ENCODE measurements at regions not wholly inside any gene's neighbourhood (a gene's known extent, or its start where the extent isn't known, plus 50 kb on each side); places are given as distances from the start of the nearest gene placed in this dataset.

DNA sequence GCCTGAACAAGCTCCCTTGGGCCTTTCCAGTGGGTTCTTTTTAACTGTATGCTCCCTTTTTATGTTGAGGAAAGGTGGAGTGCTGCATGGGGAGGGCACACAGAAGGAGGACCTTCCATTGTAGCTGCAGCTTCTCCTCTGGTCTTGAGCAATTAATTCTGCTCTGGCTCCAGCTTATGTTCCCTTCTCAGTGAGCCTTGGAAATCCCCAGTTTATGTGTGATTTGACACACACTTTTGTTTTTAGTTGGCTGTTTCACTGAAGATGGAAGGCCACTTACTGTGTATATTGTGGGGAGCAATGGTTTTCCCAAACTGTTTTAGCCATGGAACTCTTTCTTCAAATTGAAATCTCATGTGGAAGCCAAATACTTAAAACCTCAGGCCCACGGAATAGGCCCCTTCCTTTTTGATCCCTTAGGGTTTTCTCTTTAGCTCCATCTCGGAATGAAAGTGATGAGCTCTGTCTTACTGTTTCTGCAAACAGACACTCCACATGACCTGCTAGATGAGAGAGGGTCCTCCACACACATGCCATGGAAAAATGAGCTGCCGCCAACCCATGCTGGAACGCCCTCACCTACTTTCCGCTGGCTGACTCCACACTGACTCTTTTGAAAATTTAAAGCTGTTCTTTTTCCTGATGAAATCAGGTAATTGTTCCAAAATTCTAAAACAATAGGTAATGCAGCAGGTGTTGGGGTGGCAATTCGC lies 280.9 kb upstream of the SIX2 start:
- no peak for TF ChIP-seq GATA3 (IDR thresholded peaks at IDR 0.05; ENCODE audit: borderline replicate concordance)
- no peak for TF ChIP-seq RNF2 (IDR thresholded peaks at IDR 0.05; ENCODE audit: borderline replicate concordance, low read depth)
- no peak for TF ChIP-seq HEYL (CRISPR knock-in tag; IDR thresholded peaks at IDR 0.05)
- no peak for TF ChIP-seq CHD4 (IDR thresholded peaks at IDR 0.05; ENCODE audit: borderline replicate concordance)
- TF ChIP-seq HOXA7 (CRISPR knock-in tag; IDR thresholded peaks at IDR 0.05), result no peak
- no peak for TF ChIP-seq CHD2 (IDR thresholded peaks at IDR 0.05; ENCODE audit: low read length, partially characterized antibody)
- no peak for TF ChIP-seq NFE2L2 (conservative IDR thresholded peaks at IDR 0.05; ENCODE audit: low read length)
- no peak for TF ChIP-seq TFCP2L1 (CRISPR knock-in tag; IDR thresholded peaks at IDR 0.05)
- no peak for TF ChIP-seq JUNB (IDR thresholded peaks at IDR 0.05)
- TF ChIP-seq CBX2 (IDR thresholded peaks at IDR 0.05; ENCODE audit: borderline replicate concordance, low read depth), result no peak
- TF ChIP-seq, protein P1, sequence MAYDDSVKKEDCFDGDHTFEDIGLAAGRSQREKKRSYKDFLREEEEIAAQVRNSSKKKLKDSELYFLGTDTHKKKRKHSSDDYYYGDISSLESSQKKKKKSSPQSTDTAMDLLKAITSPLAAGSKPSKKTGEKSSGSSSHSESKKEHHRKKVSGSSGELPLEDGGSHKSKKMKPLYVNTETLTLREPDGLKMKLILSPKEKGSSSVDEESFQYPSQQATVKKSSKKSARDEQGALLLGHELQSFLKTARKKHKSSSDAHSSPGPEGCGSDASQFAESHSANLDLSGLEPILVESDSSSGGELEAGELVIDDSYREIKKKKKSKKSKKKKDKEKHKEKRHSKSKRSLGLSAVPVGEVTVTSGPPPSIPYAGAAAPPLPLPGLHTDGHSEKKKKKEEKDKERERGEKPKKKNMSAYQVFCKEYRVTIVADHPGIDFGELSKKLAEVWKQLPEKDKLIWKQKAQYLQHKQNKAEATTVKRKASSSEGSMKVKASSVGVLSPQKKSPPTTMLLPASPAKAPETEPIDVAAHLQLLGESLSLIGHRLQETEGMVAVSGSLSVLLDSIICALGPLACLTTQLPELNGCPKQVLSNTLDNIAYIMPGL (CRISPR knock-in tag; IDR thresholded peaks at IDR 0.05; ENCODE audit: borderline replicate concordance), result no peak
- ChIA-PET POLR2A (no interaction called here), CTCF (interaction anchor here (0.9 to 1.0 kb wide), 2 partner anchors 14 to 56 kb away, joined by 3 read pairs; no protein-coding TSS in a partner anchor)
- no peak overlapping the region for H3K27ac ChIP-seq
- DNase-seq (ENCODE audit: low read depth in 1 of 2, low spot score in 1 of 2), result no peak
- ATAC-seq, result no peak
- H3K9me3 ChIP-seq, result no peaks in the 10 kb centered on the region
- FAIRE-seq, result no peak
- H3K4me2 ChIP-seq, result no peak overlapping the region
- WGBS (ENCODE audit: missing lambda C conversion rate), result 80% methylated on average over 6 of the region's 6 CpGs
- H3K4me3 ChIP-seq, result no peak overlapping the region
- no peaks in the 10 kb centered on the region for H3K4me1 ChIP-seq

DNA sequence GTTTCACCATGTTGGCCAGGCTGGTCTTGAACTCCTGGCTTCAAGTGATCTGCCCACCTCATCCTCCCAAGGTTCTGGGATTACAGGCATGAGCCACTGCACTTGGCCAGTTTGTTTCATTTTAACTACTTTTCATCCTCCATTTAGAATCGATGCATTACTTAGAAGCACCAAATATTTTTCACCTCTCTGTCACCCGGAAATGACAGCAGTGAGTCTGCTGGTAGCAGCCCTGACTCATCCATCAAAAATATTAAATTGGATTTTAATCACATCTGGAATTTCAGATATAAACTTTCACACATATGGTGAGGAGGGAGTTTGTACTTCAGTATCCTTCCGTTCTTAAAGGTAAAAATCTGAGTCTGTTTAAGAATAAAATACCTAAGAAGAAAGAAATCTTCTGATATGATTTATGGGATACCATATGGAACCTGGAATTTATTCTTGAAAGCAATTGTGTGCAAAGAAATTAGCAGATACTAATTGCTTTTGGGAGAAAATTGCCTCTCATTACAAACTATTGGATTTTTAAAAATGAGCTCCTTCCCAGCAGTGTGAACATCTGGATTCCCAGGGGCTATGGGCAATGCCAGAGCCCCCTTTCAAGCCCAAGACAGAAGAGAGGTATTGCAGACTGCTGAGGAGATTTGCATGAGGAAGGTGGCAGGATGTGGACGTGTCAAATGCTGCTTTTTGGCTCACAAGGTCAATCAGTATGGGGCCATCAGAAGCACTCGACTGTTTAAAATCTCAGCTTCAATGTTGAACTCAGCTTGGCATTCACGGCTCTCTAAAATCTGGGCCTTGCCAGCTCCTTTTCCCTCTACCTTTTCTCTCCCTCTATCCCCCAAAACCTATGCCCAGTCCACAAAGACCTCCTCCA lies 279.5 kb upstream of the SIX2 start:
- ATAC-seq (no peak), FAIRE-seq (no peak), DNase-seq (ENCODE audit: low read depth in 1 of 2, low spot score in 1 of 2) (no peak)
- Histone ChIP-seq H3K4me3 (no peak overlapping the region), H3K4me2 (no peak overlapping the region), H3K9me3 (no peaks in the 10 kb centered on the region), H3K27ac (no peak overlapping the region), H3K4me1 (peaks cover 4% of the 10 kb centered on the region; the same call in 1 of the 3 replicates)
- 65% methylated on average over 6 of the region's 6 CpGs for WGBS (ENCODE audit: missing lambda C conversion rate)
- POLR2A ChIA-PET, result no interaction called here
- CTCF ChIA-PET, result interaction anchor here (0.8 to 1.4 kb wide), 3 partner anchors 10 to 42 kb away, joined by 3 to 4 read pairs (median 3); no protein-coding TSS in a partner anchor
- no peak for TF ChIP-seq NR3C1 (IDR thresholded peaks at IDR 0.05)
- TF ChIP-seq EHF (CRISPR knock-in tag; IDR thresholded peaks at IDR 0.05), result no peak
- no peak for TF ChIP-seq FOSB (CRISPR knock-in tag; IDR thresholded peaks at IDR 0.05)
- TF ChIP-seq, protein P2, sequence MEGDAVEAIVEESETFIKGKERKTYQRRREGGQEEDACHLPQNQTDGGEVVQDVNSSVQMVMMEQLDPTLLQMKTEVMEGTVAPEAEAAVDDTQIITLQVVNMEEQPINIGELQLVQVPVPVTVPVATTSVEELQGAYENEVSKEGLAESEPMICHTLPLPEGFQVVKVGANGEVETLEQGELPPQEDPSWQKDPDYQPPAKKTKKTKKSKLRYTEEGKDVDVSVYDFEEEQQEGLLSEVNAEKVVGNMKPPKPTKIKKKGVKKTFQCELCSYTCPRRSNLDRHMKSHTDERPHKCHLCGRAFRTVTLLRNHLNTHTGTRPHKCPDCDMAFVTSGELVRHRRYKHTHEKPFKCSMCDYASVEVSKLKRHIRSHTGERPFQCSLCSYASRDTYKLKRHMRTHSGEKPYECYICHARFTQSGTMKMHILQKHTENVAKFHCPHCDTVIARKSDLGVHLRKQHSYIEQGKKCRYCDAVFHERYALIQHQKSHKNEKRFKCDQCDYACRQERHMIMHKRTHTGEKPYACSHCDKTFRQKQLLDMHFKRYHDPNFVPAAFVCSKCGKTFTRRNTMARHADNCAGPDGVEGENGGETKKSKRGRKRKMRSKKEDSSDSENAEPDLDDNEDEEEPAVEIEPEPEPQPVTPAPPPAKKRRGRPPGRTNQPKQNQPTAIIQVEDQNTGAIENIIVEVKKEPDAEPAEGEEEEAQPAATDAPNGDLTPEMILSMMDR (IDR thresholded peaks at IDR 0.05), result no peak
- TF ChIP-seq NPAS2 (CRISPR knock-in tag; IDR thresholded peaks at IDR 0.05; ENCODE audit: borderline replicate concordance), result no peak
- TF ChIP-seq SMC3 (IDR thresholded peaks at IDR 0.05), result no peak
- TF ChIP-seq RFX5 (IDR thresholded peaks at IDR 0.05), result no peak
- no peak for TF ChIP-seq TP53 (CRISPR knock-in tag; IDR thresholded peaks at IDR 0.05)
- TF ChIP-seq HEYL (CRISPR knock-in tag; IDR thresholded peaks at IDR 0.05), result no peak
- TF ChIP-seq RAD21 (conservative IDR thresholded peaks at IDR 0.05 in 1 of 2, IDR thresholded peaks at IDR 0.05 in 1 of 2), result no peak
- TF ChIP-seq, protein P3, sequence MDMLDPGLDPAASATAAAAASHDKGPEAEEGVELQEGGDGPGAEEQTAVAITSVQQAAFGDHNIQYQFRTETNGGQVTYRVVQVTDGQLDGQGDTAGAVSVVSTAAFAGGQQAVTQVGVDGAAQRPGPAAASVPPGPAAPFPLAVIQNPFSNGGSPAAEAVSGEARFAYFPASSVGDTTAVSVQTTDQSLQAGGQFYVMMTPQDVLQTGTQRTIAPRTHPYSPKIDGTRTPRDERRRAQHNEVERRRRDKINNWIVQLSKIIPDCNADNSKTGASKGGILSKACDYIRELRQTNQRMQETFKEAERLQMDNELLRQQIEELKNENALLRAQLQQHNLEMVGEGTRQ (IDR thresholded peaks at IDR 0.05), result no peak
- TF ChIP-seq MYC (IDR thresholded peaks at IDR 0.05; ENCODE audit: borderline replicate concordance, low read length), result no peak
- TF ChIP-seq, protein P4, sequence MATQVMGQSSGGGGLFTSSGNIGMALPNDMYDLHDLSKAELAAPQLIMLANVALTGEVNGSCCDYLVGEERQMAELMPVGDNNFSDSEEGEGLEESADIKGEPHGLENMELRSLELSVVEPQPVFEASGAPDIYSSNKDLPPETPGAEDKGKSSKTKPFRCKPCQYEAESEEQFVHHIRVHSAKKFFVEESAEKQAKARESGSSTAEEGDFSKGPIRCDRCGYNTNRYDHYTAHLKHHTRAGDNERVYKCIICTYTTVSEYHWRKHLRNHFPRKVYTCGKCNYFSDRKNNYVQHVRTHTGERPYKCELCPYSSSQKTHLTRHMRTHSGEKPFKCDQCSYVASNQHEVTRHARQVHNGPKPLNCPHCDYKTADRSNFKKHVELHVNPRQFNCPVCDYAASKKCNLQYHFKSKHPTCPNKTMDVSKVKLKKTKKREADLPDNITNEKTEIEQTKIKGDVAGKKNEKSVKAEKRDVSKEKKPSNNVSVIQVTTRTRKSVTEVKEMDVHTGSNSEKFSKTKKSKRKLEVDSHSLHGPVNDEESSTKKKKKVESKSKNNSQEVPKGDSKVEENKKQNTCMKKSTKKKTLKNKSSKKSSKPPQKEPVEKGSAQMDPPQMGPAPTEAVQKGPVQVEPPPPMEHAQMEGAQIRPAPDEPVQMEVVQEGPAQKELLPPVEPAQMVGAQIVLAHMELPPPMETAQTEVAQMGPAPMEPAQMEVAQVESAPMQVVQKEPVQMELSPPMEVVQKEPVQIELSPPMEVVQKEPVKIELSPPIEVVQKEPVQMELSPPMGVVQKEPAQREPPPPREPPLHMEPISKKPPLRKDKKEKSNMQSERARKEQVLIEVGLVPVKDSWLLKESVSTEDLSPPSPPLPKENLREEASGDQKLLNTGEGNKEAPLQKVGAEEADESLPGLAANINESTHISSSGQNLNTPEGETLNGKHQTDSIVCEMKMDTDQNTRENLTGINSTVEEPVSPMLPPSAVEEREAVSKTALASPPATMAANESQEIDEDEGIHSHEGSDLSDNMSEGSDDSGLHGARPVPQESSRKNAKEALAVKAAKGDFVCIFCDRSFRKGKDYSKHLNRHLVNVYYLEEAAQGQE (IDR thresholded peaks at IDR 0.05), result no peak
- TF ChIP-seq JUNB (IDR thresholded peaks at IDR 0.05), result no peak
- TF ChIP-seq NFE2L2 (conservative IDR thresholded peaks at IDR 0.05; ENCODE audit: low read length), result no peak
- TF ChIP-seq SREBF2 (IDR thresholded peaks at IDR 0.05), result no peak
- no peak for TF ChIP-seq PHF8 (IDR thresholded peaks at IDR 0.05; ENCODE audit: borderline replicate concordance, low read depth)
- no peak for TF ChIP-seq RCOR1 (IDR thresholded peaks at IDR 0.05; ENCODE audit: low read depth, low read length)

Data from A549 (cell line).